HCT116 (cell line): ENCODE measurements at regions not wholly inside any gene's neighbourhood (a gene's known extent, or its start where the extent isn't known, plus 50 kb on each side); places are given as distances from the start of the nearest gene placed in this dataset.

ENCODE experiments used
- ATAC-seq: fragments of 200-7000 bp; cut with Tn5 transposase; 2 replicates; pipeline ENCODE4 v1.9.1; 2020; ENCODE audit warnings: mild to moderate bottlenecking, moderate library complexity
- BruUV-seq: library from RNA; stranded (reverse); fragments of 400-500 nt; replicated peaks from 2 replicates; lab custom pipeline; 2021; lab: Mats Ljungman, UMichigan
- CTCF ChIA-PET: fragments of 300-600 bp; sonication (Branson Sonifier 250); formaldehyde crosslinking; loops from one replicate; lab custom pipeline; 2021; ENCODE audit warnings: antibody characterized with exemption; lab: Charles Lee
- POLR2A ChIA-PET: fragments of 300-600, 350-600 bp; sonication (Branson Sonifier 250); formaldehyde crosslinking; loops from one replicate; lab custom pipeline; 2021; ENCODE audit warnings: antibody characterized with exemption; lab: Charles Lee
- RAD21 ChIA-PET, 2 experiments: fragments of 300-600 bp; sonication (Branson Sonifier 250); formaldehyde crosslinking; loops; one replicate each; lab custom pipeline; 2023; ENCODE audit warnings: low total read pairs in 2 of 2; ENCODE audit not compliant: uncharacterized antibody in 2 of 2, unreplicated experiment in 2 of 2, low non-redundant PET in 1 of 2; lab: Charles Lee
- DNase-seq: peaks from one replicate; pipeline ENCODE4 v3.0.0-alpha.2; 2010; ENCODE audit warnings: low read depth, low spot score
- H2AFZ ChIP-seq: fragments of 200-600 bp; shearing (Covaris generic), sonication (generic); 2 replicates; pipeline ENCODE4 v1.6.1; 2017; ENCODE audit warnings: low read depth, mixed run types, mixed read lengths, antibody characterized with exemption, low read length; ENCODE audit not compliant: poor library complexity, severe bottlenecking
- H3K27ac ChIP-seq: 2 replicates; pipeline ENCODE4 v1.5.1; 2012; ENCODE audit warnings: low read depth, low read length
- H3K27me3 ChIP-seq: fragments of 200-600 bp; sonication (generic); 2 replicates; pipeline ENCODE4 v1.6.1; 2016; ENCODE audit warnings: mixed run types, low read length, mixed read lengths; ENCODE audit not compliant: insufficient read depth
- H3K36me3 ChIP-seq, 2 experiments: fragments of 200-500 bp in 1 of 2; fragments of 200-600 bp in 1 of 2; sonication (Bioruptor generic) in 1 of 2; sonication (generic) in 1 of 2; 2 replicates each; pipeline versions ENCODE4 v1.5.1 to v1.6.1; 2014 to 2016; ENCODE audit warnings: low read length in 2 of 2, inconsistent platforms in 1 of 2, mixed read lengths in 1 of 2, mixed run types in 1 of 2; ENCODE audit not compliant: insufficient read depth in 2 of 2, control insufficient read depth in 1 of 2
- H3K4me1 ChIP-seq, 2 experiments: fragments of 200-600 bp in 1 of 2; sonication (generic) in 1 of 2; 2 replicates each; pipeline versions ENCODE4 v1.5.1 to v1.6.1; 2012 to 2017; ENCODE audit warnings: low read length in 2 of 2, inconsistent platforms in 1 of 2, mild to moderate bottlenecking in 1 of 2, mixed read lengths in 1 of 2, mixed run types in 1 of 2, moderate library complexity in 1 of 2; ENCODE audit not compliant: insufficient read depth in 2 of 2, control insufficient read depth in 1 of 2
- H3K4me2 ChIP-seq: fragments of 200-600 bp; sonication (generic); 2 replicates; pipeline ENCODE4 v1.6.1; 2017; ENCODE audit warnings: mixed run types, low read length, mixed read lengths
- H3K4me3 ChIP-seq, 2 experiments: fragments of 200-600 bp in 1 of 2; sonication (generic) in 1 of 2; replicated peaks in 1 of 2; 2 replicates each; pipeline ENCODE4 v1.5.1; 2011 to 2016; ENCODE audit warnings: low read length in 2 of 2, control low read depth in 1 of 2, low read depth in 1 of 2, mild to moderate bottlenecking in 1 of 2, mixed read lengths in 1 of 2, mixed run types in 1 of 2
- H3K79me2 ChIP-seq: fragments of 200-600 bp; sonication (generic); 2 replicates; pipeline ENCODE4 v1.6.1; 2017; ENCODE audit warnings: mild to moderate bottlenecking, mixed run types, low read length, moderate library complexity, mixed read lengths; ENCODE audit not compliant: insufficient read depth
- H3K9ac ChIP-seq: fragments of 200-600 bp; sonication (generic); 2 replicates; pipeline ENCODE4 v1.6.1; 2016; ENCODE audit warnings: low read length, mixed read lengths
- H3K9me2 ChIP-seq: fragments of 200-600 bp; sonication (generic), shearing (Covaris generic); 2 replicates; pipeline ENCODE4 v1.6.1; 2017; ENCODE audit warnings: mixed run types, mild to moderate bottlenecking, moderate library complexity; ENCODE audit not compliant: insufficient read depth
- H3K9me3 ChIP-seq, 2 experiments: fragments of 200-500 bp in 1 of 2; fragments of 200-600 bp in 1 of 2; sonication (Bioruptor generic) in 1 of 2; sonication (generic) in 1 of 2; 2 replicates each; pipeline ENCODE4 v1.6.1; 2014 to 2017; ENCODE audit warnings: low read length in 2 of 2, mixed read lengths in 2 of 2, inconsistent platforms in 1 of 2, low read depth in 1 of 2, mild to moderate bottlenecking in 1 of 2, mixed run types in 1 of 2, moderate library complexity in 1 of 2; ENCODE audit not compliant: control insufficient read depth in 1 of 2, insufficient read depth in 1 of 2
- H4K20me1 ChIP-seq: fragments of 200-600 bp; sonication (generic), shearing (Covaris generic); 2 replicates; pipeline ENCODE4 v1.6.1; 2017; ENCODE audit warnings: mixed run types, mild to moderate bottlenecking, moderate library complexity; ENCODE audit not compliant: insufficient read depth
- CBX3 ChIP-seq: IDR thresholded peaks from 2 replicates; pipeline ENCODE4 v1.6.1; 2012; ENCODE audit warnings: low read depth
- EGR1 ChIP-seq: IDR thresholded peaks from 2 replicates; pipeline ENCODE4 v1.6.1; 2012; ENCODE audit warnings: low read depth
- ELF1 ChIP-seq: IDR thresholded peaks from 2 replicates; pipeline ENCODE4 v1.6.1; 2012; ENCODE audit warnings: low read depth, borderline replicate concordance
- EZH2phosphoT487 ChIP-seq: fragments of 200-600 bp; IDR thresholded peaks from 2 replicates; pipeline ENCODE4 v1.6.1; 2018; ENCODE audit warnings: antibody characterized with exemption, borderline replicate concordance
- FOSL1 ChIP-seq: IDR thresholded peaks from 2 replicates; pipeline ENCODE4 v1.6.1; 2012; ENCODE audit warnings: low read depth
- JUND ChIP-seq: IDR thresholded peaks from 2 replicates; pipeline ENCODE4 v1.6.1; 2012
- MAX ChIP-seq: IDR thresholded peaks from 2 replicates; pipeline ENCODE4 v1.6.1; 2012
- POLR2A ChIP-seq: IDR thresholded peaks from 2 replicates; pipeline ENCODE4 v1.7.0; 2011; ENCODE audit warnings: borderline replicate concordance; ENCODE audit not compliant: insufficient read depth, insufficient read length; ENCODE audit errors: extremely low read depth
- POLR2AphosphoS5 ChIP-seq: IDR thresholded peaks from 2 replicates; pipeline ENCODE4 v1.6.1; 2011; ENCODE audit warnings: mild to moderate bottlenecking, low read depth, low read length, moderate library complexity
- RAD21 ChIP-seq: IDR thresholded peaks from 2 replicates; pipeline ENCODE4 v1.6.1; 2012; ENCODE audit warnings: low read depth, mild to moderate bottlenecking
- SIN3A ChIP-seq: IDR thresholded peaks from 2 replicates; pipeline ENCODE4 v1.6.1; 2012; ENCODE audit warnings: low read depth
- SRF ChIP-seq: IDR thresholded peaks from 2 replicates; pipeline ENCODE4 v1.6.1; 2012; ENCODE audit warnings: low read depth
- TCF7L2 ChIP-seq: IDR thresholded peaks from 2 replicates; pipeline ENCODE4 v1.7.0; 2011; ENCODE audit warnings: borderline replicate concordance, inconsistent platforms; ENCODE audit not compliant: insufficient read depth, insufficient read length; ENCODE audit errors: extremely low read depth
- ZFX ChIP-seq: fragments of 450-650 bp; IDR thresholded peaks from 2 replicates; pipeline ENCODE4 v1.6.1; 2017
- ZNF274 ChIP-seq: fragments of 200-500 bp; sonication (Bioruptor generic); IDR thresholded peaks from 2 replicates; pipeline ENCODE4 v1.6.1; 2014; ENCODE audit warnings: mild to moderate bottlenecking, low read depth, low read length, inconsistent platforms
- intact Hi-C: fragments of 100-400 bp; cut with micrococcal nuclease; formaldehyde crosslinking; loops from 2 replicates; pipeline ENCODE4 v1.10.0; 2022
- TF ChIP-seq, protein P1 (sequence below), 3 experiments: fragments of 200-600 bp in 1 of 3; sonication (generic) in 1 of 3; IDR thresholded peaks in 2 of 3; conservative IDR thresholded peaks in 1 of 3; 2 replicates each; pipeline ENCODE4 v1.5.1; 2012 to 2017; ENCODE audit warnings: low read depth in 2 of 3, low read length in 2 of 3, antibody characterized with exemption in 1 of 3, borderline replicate concordance in 1 of 3, control low read depth in 1 of 3, mild to moderate bottlenecking in 1 of 3, mixed read lengths in 1 of 3, mixed run types in 1 of 3, moderate library complexity in 1 of 3; ENCODE audit not compliant: insufficient read depth in 1 of 3

- no TSS peak for BruUV-seq
- ChIA-PET CTCF (no interaction called here), POLR2A (no interaction called here), RAD21 (no interaction called here)
- DNase-seq (no peak), ATAC-seq (no peak)
- Histone ChIP-seq H3K27me3 (no peaks in the 10 kb centered on the region), H2AFZ (no peak overlapping the region), H3K27ac (no peak overlapping the region), H3K79me2 (no peaks in the 10 kb centered on the region), H3K4me2 (no peak overlapping the region), H3K36me3 (no peaks in the 10 kb centered on the region), H3K9ac (no peak overlapping the region), H3K4me1 (no peaks in the 10 kb centered on the region), H3K9me3 (no peaks in the 10 kb centered on the region), H4K20me1 (no peaks in the 10 kb centered on the region), H3K9me2 (no peaks in the 10 kb centered on the region), H3K4me3 (no peak overlapping the region)
- TF ChIP-seq JUND: no peak
- TF ChIP-seq RAD21: no peak
- no peak for TF ChIP-seq FOSL1
- TF ChIP-seq ZNF274: no peak
- TF ChIP-seq ZFX: no peak
- no peak for TF ChIP-seq SRF
- no peak for TF ChIP-seq POLR2AphosphoS5
- no peak for TF ChIP-seq SIN3A
- no peak for TF ChIP-seq MAX
- no peak for TF ChIP-seq EGR1
- no peak for TF ChIP-seq CBX3
- TF ChIP-seq, protein P1, sequence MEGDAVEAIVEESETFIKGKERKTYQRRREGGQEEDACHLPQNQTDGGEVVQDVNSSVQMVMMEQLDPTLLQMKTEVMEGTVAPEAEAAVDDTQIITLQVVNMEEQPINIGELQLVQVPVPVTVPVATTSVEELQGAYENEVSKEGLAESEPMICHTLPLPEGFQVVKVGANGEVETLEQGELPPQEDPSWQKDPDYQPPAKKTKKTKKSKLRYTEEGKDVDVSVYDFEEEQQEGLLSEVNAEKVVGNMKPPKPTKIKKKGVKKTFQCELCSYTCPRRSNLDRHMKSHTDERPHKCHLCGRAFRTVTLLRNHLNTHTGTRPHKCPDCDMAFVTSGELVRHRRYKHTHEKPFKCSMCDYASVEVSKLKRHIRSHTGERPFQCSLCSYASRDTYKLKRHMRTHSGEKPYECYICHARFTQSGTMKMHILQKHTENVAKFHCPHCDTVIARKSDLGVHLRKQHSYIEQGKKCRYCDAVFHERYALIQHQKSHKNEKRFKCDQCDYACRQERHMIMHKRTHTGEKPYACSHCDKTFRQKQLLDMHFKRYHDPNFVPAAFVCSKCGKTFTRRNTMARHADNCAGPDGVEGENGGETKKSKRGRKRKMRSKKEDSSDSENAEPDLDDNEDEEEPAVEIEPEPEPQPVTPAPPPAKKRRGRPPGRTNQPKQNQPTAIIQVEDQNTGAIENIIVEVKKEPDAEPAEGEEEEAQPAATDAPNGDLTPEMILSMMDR (IDR thresholded peaks at IDR 0.05 in 2 of 3, conservative IDR thresholded peaks at IDR 0.05 in 1 of 3; ENCODE audit: borderline replicate concordance in 1 of 3, insufficient read depth in 1 of 3, low read depth in 2 of 3, low read length in 2 of 3): no peak
- no peak for TF ChIP-seq POLR2A
- TF ChIP-seq TCF7L2: no peak
- no peak for TF ChIP-seq ELF1
- no peak for TF ChIP-seq EZH2phosphoT487
- intact Hi-C loops: no loop called here
Measured at GRCh38 chr2:167388901-167389300, 500.6 kb downstream of the XIRP2 start.
